ENCODE measurements at regions not wholly inside any gene's neighbourhood (a gene's known extent, or its start where the extent isn't known, plus 50 kb on each side); places are given as distances from the start of the nearest gene placed in this dataset.

DNA sequence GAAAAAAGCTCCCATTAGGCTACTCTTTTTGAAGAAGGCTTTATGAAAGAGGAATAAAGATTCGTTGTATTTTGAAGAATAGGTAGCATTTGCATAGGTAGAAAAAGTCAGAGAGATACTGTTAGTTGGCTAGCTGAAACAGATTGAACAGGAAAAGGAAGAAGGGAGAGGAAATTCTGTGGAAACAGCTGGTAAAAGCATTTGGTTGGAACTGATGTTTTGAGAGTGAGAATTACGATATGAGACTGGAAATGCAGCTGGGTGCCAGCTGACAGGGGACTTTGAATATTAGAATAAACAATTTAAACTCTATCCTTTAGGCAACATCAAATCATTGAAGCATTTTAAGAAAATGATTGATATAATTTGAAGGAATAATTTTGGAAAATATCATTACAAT is 96.7 kb upstream of the CNTNAP5 start:
- TF ChIP-seq EZH2 (IDR thresholded peaks at IDR 0.05; ENCODE audit: borderline replicate concordance, low read length): no peak
- TF ChIP-seq, protein P1, sequence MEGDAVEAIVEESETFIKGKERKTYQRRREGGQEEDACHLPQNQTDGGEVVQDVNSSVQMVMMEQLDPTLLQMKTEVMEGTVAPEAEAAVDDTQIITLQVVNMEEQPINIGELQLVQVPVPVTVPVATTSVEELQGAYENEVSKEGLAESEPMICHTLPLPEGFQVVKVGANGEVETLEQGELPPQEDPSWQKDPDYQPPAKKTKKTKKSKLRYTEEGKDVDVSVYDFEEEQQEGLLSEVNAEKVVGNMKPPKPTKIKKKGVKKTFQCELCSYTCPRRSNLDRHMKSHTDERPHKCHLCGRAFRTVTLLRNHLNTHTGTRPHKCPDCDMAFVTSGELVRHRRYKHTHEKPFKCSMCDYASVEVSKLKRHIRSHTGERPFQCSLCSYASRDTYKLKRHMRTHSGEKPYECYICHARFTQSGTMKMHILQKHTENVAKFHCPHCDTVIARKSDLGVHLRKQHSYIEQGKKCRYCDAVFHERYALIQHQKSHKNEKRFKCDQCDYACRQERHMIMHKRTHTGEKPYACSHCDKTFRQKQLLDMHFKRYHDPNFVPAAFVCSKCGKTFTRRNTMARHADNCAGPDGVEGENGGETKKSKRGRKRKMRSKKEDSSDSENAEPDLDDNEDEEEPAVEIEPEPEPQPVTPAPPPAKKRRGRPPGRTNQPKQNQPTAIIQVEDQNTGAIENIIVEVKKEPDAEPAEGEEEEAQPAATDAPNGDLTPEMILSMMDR (conservative IDR thresholded peaks at IDR 0.05 in 1 of 2, IDR thresholded peaks at IDR 0.05 in 1 of 2; ENCODE audit: extremely low read depth in 1 of 2, insufficient read depth in 1 of 2, low read depth in 1 of 2, low read length in 2 of 2): no peak
